Urothelium cell line (cell line): ENCODE measurements at regions not wholly inside any gene's neighbourhood (a gene's known extent, or its start where the extent isn't known, plus 50 kb on each side); places are given as distances from the start of the nearest gene placed in this dataset.

Source experiments
- DNase-seq: peaks from one replicate; pipeline ENCODE4 v3.0.0; 2011; ENCODE audit warnings: low spot score, mixed read lengths
- FAIRE-seq: peaks from 2 replicates; lab custom pipeline; 2011; peaks lifted over from hg19 to GRCh38; lab: Jason Lieb, UNC

DNA sequence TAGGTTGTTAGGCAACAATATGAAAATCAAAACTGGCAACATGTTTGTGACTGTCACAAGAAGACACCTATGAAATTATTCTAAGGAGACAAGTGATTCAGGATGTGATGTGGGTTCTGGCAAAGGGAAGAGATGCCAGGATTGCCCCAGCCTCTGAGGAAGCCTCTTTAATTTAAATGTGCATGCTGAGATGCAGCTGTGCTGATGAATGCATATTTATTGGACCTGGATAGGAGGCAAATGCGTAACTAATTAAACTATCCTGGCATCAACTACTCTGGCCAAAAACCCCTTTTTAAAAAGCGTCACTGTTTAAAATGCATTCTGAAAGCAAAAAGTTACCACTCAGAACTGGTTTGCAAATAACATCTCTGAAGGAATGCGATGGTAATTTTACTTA, 176.5 kb upstream of the DPH6 start:
- FAIRE-seq, result no peak
- DNase-seq, result no peak

DNA sequence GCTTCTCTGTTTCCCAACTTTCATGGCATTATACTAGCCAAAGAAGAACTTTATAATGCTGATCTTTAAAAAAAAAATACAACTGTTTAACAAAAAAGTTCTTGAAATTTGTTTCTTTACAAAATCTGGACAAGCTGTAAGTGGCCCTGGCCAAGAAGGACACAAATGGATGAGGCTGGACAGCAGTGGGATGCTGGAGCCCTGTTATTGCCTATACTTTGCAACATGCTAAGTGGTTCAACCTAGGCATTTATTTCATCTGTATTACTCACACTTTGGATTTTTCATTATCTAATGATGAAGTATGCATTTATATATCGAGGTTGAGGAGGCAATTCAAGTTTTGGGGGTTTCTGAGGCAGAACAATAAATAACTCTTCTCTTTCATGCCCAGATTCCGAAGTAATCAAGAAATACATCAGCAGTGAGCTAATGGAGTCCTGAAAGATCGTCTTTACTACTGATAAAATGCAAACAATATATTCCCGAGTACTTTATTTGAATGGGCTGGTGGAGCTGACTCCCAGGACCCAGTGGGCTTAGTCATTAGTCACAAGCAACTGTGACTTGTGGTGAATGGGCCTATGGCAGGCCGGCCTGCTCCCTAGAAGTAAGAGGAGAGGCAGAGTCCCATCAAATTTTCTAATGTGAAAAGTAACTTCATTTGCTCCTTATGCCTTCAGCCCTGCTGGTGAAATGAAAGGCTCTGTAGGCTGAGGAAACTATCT, 177.3 kb upstream of the DPH6 start:
- FAIRE-seq, result no peak

DNA sequence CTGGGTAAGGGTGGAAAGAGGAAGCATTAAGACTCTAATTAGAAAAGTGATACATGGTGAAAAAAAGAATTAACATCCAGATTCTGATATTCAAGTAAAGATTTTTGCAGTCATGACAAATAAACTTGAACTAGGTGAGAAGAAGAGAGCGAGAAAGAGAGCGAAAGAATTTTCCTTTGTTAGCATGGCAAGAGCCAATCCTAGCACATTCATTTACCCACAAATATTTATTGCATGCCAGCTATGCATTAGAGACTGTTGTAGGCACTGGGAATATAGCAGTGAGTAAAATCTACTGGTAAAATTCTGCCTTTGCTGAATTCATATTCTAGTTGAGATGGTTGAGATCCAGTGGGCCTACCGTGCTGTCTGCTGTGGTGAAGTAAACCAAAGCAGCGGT, 177.9 kb upstream of the DPH6 start:
- FAIRE-seq, result no peak
- DNase-seq, result no peak

More for the DNA sequence above, 177.3 kb upstream of the DPH6 start:
- no peak for DNase-seq

DNA sequence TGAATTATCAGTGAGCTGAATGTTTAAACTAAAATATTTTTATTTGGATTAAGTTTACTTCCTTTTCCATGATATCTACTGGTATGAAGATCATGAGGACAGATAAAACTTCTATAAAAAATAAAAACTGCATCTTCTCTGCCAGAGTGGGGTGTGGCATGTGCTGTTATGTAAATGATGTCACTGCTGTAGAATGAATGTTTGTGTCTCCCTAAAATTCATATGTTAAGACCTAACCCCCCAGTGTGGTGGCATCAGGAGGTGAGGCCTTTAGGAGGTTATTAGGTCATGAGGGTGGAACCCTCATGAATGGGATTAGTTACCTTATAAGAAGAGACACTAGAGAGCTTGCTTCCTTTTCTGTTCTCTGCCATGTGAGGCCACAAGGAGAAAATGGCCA, 178.7 kb upstream of the DPH6 start:
- FAIRE-seq, result no peak
- no peak for DNase-seq

DNA sequence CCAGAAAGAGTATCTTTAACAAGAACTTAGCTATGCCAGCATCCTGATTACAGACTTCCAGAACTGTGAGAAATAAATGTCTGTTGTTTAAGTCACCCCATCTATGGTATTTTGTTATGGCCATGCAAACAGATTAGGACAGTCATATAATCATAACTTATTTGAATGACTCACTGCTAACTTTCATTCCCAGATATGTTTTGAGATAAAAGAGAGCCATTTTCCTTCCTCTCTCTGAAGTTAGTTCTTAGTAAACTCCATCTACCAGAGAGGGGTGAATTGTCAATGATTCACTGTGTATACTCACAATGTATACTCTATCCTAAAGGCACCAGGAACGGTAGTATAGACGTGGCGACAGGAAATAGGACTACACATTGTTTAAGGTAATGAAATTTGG, 179.4 kb upstream of the DPH6 start:
- DNase-seq (no peak), FAIRE-seq (no peak)

DNA sequence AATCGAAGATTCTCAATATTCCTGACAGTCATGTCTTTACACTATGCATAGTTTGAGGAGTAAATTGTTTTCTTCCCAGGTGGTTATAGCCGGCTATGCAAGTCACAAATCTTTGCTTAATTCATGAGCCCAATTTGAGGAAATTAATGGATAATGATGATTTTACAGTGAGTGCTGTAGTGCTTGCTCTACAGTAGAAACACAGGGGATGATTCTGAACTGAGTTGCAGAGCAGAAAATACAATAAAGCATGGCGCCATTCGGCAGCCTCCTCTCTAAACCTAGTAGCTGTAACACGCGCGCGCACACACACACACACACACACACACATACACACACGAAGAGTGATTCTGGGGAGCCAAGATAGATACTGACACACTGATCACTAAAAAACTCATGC, 181.7 kb upstream of the DPH6 start:
- no peak for FAIRE-seq
- DNase-seq, result no peak

DNA sequence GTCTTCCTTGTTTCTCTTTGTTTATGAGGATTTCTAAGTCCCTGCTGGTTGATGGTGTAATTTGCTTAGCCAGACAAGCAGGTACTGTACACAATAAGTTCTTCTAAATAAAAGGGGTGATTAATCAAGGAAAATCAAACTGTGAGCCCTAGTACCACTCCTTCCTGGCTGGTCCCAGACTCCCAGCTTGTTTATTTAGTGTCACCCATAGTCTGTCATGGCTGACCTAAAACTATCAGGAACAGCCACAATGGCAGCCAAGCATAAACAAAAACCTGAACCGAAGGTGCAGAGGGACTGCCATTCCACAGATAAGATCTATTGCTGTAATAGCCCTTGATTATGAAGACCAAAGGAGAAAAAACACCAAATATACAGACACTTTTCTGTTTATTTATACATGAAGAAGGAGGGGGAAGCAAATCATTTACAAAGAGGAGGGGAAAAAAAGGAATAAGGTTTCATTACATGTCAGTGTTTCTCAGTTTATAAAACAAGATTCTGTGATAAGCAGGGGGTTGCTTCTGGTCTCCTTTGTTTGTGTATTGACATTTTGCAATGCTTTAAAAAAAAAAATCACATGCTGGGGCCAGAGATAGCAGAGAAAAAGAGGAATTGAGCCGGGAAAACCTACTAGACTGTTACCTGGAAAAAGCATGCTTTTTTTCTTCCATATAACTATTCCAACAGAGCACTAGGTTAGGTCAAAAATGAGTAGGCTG, 182.4 kb upstream of the DPH6 start:
- DNase-seq (no peak), FAIRE-seq (no peak)

DNA sequence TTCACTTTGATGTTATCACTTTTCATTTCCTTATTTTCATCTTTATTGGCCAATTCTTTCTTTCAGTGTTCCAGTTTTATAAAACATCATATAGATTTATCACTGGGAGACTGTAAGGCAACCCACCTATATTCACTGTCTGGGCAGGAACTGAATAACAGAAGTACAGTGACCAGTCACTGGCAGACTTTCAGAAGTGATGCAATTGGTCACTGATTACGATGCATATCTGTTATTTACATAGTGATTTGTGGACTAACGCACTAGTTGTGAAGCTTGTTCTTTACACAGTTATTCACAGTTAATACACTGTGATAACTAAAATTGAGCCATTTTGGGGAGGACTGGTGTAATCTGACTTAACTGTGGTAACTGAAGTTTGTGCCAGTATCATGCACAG, 190.2 kb upstream of the DPH6 start:
- DNase-seq (no peak), FAIRE-seq (no peak)

DNA sequence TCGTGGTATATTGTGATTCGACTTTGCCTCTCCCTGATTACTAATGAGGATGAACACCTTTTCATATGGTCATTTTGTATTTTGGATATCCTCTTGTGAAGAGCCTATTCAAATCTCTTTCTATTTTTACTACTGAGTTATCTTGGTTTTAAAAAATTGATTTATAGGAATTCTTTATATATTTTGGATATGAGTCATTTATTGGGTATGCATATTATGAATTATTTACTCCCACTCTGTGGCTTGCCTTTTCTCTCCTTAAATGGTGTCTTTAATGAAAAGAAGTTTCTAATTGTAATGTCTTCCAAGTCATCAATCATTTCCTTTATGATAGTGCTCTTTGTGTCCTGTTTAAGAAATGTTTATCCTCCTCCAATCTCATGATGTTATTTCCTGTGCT, 191.5 kb upstream of the DPH6 start:
- no peak for FAIRE-seq
- DNase-seq, result no peak

DNA sequence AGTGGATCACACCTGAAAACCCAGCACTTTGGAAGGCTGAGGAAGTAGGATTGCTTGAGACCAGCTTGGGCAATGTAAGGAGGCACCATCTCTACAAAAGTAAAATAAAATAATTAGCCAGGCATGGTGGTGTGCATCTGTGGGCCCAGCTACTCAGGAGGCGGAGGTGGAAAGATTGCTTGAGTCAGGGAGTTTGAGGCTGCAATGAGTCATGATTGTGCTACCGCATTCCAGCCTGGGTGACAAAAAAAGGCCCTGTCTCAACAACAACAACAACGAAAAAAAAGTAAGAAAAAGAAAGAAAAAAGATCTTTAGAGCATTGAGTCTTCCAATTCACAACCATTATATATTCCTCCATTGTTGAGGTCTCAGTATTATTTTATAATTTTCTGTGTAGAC, 192.4 kb upstream of the DPH6 start:
- no peak for DNase-seq
- no peak for FAIRE-seq

DNA sequence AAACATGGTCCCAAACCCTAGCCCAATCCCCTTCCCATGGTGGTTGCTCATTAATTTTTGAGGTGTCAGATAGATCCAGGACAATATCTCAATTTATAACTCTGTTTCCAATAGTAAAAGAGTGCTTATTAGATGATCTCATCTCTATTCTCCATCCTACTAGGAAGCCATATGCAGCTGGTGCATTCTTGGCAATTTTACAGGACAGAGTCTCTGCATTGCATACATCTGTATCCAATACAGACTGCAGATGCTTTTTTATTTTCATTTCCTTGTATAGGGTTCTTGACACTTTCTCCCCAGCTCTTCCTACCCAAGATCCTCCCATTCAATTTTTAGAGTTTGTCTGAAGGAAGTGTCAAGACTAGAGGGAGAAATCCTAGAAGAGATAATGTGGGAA, 194.8 kb upstream of the DPH6 start:
- FAIRE-seq (no peak), DNase-seq (no peak)

DNA sequence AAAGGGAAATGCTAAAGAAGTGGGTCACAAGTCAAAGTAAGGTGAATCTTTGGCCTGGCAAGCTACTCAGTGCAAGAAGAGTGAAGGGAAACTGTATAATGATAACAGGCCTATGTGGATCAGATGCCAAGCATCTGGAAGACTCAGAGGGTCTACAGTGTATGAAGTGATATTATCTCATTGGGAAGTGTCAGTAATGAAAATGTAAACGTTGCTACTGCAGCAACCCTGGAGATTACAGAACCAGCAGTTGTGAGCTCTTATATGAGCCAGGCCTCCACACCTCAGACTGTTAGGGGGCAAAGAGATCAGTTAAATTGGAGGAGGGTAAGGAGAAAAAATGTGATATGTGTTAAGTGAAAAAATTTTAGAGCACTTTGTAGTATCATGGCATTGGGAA, 195.4 kb upstream of the DPH6 start:
- DNase-seq (no peak), FAIRE-seq (no peak)

DNA sequence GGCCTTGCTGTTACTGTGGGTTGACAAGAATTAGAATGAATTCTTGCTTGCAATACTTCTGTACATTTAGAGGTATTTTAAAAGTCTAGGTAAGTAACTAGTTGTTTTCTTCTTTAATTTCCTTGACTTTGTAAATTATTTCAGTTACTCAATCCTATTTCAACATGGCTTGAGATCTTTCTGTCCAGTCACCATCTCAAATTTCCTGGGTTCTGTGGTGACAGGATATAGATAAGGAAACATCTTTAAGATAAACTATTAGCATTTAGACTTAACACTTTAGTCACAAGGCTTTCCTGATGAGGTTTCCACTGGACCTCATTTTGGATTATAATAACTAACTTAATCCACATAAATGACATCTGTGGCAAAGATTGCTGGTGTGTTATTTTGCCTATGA, 195.9 kb upstream of the DPH6 start:
- DNase-seq, result no peak
- FAIRE-seq, result no peak

DNA sequence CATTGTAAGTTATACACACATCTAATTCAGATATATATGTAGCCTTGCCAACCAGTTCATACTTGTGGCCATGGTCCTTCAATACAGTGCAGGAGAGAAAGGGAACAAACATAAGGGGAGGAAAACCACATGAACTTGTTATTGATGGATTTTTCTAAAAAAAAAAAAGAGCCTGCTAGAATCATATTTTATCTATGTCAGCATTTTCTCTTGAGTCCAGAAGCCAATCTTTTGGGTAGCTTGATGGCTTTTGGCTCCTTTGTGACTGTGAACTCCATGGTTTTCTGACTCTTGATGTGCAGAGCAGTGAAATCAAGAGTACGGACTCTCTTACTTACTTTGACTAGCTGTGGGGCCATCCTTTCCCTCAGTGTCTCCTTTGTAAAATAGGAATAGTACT, 197.4 kb upstream of the DPH6 start:
- DNase-seq (no peak), FAIRE-seq (no peak)

DNA sequence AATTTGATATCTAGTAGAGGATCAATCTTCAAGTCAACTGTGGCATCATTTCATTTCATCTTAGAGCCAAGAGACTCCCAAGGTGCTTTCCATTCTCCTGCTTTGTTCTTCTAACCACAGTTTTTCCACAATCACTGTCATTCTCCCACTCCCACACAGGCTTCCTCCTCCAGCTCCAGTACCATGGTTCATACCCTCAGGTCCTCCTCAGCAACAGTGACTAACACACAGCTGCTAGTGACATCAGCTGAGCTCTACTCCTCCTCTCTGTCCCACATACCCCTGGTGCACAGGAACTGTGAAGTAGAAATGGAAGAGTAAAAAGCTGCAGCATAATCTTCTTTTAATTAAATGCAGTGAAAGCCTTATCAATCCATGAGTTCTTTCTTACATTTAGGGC, 200.2 kb upstream of the DPH6 start:
- FAIRE-seq, result no peak
- peak; percentile 20 for DNase-seq

DNA sequence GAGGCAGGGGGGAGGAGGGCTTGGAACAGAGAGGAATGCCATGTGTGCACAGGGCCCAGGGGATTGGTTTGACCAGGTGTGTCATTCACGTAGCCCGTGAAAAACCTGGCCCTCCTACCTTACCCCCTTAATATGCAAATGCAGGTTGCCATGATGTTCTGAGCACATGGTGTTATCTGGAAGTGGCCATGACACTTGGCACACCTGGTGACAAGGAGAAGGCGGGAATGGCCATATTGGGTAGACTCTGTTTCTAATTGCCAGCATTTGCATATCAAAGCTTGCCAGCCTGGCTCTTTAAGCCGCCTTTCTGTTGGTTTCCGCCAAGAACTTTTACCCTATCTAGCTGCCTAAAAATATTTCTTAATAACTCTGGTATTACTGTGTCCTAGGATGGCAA, 202.1 kb upstream of the DPH6 start:
- FAIRE-seq, result no peak
- DNase-seq, result no peak

DNA sequence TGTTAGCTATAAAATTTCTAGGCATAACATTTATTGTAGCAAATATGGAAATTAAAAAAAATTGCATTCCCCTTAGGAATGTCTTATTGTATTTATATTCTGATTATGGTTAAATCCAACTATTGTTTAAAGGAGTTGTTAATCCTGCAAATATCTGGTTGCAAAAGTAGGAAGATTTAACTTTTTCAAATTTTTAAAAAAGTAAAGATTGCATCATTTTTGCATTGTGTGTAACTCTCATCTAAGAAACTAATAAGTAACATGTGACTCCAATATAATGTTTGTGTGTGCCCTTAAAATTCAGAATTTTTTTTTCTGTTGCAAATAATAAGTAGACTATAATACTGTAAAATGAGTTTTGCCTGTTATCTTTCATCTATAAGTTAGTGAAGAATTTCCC, 204.1 kb upstream of the DPH6 start:
- no peak for FAIRE-seq
- DNase-seq, result no peak

DNA sequence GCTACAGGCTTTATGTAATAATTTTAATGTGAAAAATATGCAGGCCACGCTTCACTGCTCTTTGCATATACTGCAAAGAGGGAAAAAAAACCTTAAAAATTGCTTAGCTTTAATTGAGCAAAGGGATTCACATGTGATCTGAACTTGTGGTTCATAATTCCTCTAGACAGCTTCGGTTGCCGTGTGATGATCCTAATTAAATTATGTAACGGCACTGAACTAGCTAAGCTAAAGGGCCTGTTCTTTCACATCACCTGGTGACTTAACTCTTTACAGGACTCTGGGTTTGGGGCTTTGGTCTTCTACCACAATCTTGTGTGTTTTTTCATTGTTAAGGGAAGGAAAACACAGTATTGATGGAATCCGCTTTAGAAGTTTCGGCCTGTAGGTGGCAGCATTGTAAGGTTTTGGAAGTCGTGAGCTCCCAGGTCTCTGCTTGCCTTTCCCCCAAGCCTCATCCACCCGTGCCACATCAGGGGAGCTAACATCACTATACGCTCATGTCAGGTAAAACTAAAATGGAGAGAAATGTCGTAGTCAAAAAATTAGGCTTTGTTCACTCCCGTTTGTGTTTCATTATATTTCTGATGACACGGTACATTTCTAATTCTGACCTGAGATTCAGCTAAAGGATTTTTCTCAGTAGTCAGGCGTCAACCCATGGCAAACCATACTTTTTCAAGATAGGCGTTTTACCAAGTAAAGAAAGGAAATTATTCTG, 205.6 kb upstream of the DPH6 start:
- DNase-seq, result peak; percentile 49
- no peak for FAIRE-seq

DNA sequence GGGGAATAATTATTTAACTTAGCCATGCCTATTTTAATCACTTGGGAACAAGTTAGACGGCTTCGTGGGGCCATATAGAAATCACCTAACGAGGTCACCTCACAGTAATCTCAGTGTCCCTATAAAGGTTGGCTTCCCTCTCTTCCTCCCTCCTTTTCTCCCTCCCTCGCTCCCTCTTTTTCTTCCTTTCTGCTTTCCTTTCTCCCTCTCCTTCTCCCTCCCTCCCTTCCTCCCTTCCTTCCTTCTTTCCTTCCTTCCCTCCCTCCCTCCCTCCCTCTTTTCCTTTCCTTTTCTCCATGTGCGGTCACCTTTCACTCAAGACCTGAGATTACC, 206.1 kb upstream of the DPH6 start:
- FAIRE-seq (no peak), DNase-seq (no peak)

DNA sequence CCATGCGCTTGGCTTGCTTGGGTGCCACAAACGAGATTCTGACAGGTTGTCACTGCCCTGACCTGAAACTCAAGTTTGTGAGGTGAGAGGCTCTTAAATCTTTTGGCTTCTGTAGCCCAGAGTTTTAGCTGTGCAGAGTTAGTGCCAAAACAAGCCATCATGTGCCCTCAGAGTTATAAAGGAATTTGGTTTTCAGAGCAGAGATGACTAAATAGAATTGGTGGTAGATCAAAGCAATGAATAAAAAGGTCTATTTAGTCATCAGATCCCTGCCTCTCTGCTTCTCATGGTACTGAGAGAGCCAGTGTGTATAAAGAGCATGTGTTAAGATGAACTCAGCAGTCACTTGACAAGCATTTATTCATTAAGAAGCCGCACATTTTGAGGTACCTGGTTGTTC, 207.5 kb upstream of the DPH6 start:
- no peak for DNase-seq
- FAIRE-seq, result no peak

DNA sequence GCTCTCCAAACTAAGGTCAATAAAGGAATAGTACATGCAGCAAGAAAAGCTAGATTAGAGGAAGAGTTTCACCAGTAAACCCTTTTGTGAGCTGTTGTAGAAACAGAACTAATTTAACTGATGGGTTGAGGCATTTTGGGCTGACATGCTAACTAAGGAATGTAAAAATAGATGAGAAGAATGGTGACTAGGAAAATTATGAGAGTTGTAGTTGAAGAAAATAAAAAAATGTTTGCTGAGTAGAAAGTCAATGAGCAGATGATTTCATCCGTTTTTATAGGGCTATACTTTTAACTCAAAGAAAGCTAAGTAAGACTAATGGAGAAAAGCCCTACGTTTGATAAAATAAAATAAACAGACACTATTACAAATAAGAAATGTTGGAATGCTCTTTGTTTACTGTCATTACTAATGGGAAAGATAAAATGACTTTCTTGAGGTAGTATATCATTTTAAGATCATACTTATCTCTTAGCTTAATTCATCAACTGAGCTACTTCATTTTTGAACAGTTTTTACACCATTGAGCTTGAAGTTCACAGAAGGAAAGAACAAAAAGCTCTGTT, 209.4 kb upstream of the DPH6 start:
- DNase-seq (no peak), FAIRE-seq (no peak)

DNA sequence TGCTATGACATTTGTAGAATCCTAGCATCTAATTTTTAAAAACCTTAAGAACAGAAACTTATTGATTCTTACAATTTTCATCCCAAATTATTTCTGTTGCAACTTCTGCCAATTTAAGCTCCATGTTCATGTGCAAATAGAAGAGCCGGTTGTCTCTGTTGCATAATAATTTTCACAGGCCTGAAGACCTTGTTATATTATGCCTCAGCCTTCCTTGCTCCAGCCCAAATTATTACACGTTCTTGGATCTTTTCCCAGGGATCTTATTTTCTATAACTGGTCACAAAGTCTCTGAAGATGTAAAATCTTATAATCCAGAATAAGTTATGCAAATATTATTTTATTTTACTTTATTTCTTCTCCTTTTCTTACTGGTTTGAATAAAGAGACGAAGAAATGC, 210.7 kb upstream of the DPH6 start:
- DNase-seq, result no peak
- FAIRE-seq, result no peak
